GM21447 (cell line): ENCODE measurements at regions not wholly inside any gene's neighbourhood (a gene's known extent, or its start where the extent isn't known, plus 50 kb on each side); places are given as distances from the start of the nearest gene placed in this dataset.

Experiments used
- ATAC-seq: cut with Tn5 transposase; IDR thresholded peaks from one replicate; pipeline ENCODE4 v1.9.1; 2021; ENCODE audit not compliant: unreplicated experiment

- ATAC-seq = no peak
These were observed 208.0 kb upstream of the ANKRD55 start for GRCh38 chr5:56440871-56441740.

GRCh38 chr5:56434986-56435385 is 201.9 kb upstream of the ANKRD55 start:
- no peak for ATAC-seq

- ATAC-seq = no peak
These were observed 200.0 kb upstream of the ANKRD55 start for GRCh38 chr5:56433039-56433617.

- no peak for ATAC-seq
These were observed 199.2 kb upstream of the ANKRD55 start for GRCh38 chr5:56432321-56432720.

GRCh38 chr5:56430422-56430821 is 197.3 kb upstream of the ANKRD55 start:
- no peak for ATAC-seq

GRCh38 chr5:56429110-56429561 is 196.0 kb upstream of the ANKRD55 start:
- ATAC-seq = no peak

GRCh38 chr5:56426693-56427092 is 193.6 kb upstream of the ANKRD55 start:
- ATAC-seq = no peak

- no peak for ATAC-seq
These were observed 189.1 kb upstream of the ANKRD55 start for GRCh38 chr5:56422076-56422762.

GRCh38 chr5:56421246-56422075 is 188.3 kb upstream of the ANKRD55 start:
- no peak for ATAC-seq

GRCh38 chr5:56420323-56420722 is 187.2 kb upstream of the ANKRD55 start:
- ATAC-seq = no peak

- ATAC-seq = no peak
These were observed 186.5 kb upstream of the ANKRD55 start for GRCh38 chr5:56419667-56420066.

GRCh38 chr5:56415356-56415765 is 182.2 kb upstream of the ANKRD55 start:
- peak; percentile 72 for ATAC-seq

GRCh38 chr5:56414066-56414465 is 180.9 kb upstream of the ANKRD55 start:
- ATAC-seq = no peak

GRCh38 chr5:56413546-56413945 is 180.4 kb upstream of the ANKRD55 start:
- no peak for ATAC-seq

GRCh38 chr5:56412601-56413379 is 179.7 kb upstream of the ANKRD55 start:
- peak; percentile 85 for ATAC-seq

- ATAC-seq = no peak
These were observed 177.6 kb upstream of the ANKRD55 start for GRCh38 chr5:56410696-56411095.

- ATAC-seq = no peak
These were observed 176.4 kb upstream of the ANKRD55 start for GRCh38 chr5:56409331-56410190.

GRCh38 chr5:56406838-56407237 is 173.7 kb upstream of the ANKRD55 start:
- ATAC-seq = no peak

GRCh38 chr5:56406221-56406620 is 173.1 kb upstream of the ANKRD55 start:
- no peak for ATAC-seq
